GM12878 (cell line): ENCODE measurements at regions not wholly inside any gene's neighbourhood (a gene's known extent, or its start where the extent isn't known, plus 50 kb on each side); places are given as distances from the start of the nearest gene placed in this dataset.

Source experiments
- ATF3 ChIP-seq: IDR thresholded peaks from 2 replicates; pipeline ENCODE4 v1.6.1; 2011; ENCODE audit warnings: low read depth, mild to moderate bottlenecking, low read length, moderate library complexity, borderline replicate concordance; ENCODE audit errors: extremely low read depth
- BHLHE40 ChIP-seq, 2 experiments: fragments of 450-650 bp in 1 of 2; IDR thresholded peaks; 2 replicates each; pipeline ENCODE4 v1.6.1; 2011 to 2017; ENCODE audit warnings: low read depth in 2 of 2, borderline replicate concordance in 1 of 2, improper control_type of control experiment in 1 of 2, low read length in 1 of 2, mild to moderate bottlenecking in 1 of 2
- MEF2B ChIP-seq: fragments of 450-650 bp; IDR thresholded peaks from 2 replicates; pipeline ENCODE4 v1.6.1; 2018; ENCODE audit warnings: mild to moderate bottlenecking, moderate library complexity; ENCODE audit not compliant: partially characterized antibody, poor library complexity, severe bottlenecking
- MLLT1 ChIP-seq: fragments of 450-650 bp; IDR thresholded peaks from 2 replicates; pipeline ENCODE4 v1.6.1; 2016; ENCODE audit warnings: mild to moderate bottlenecking
- NFXL1 ChIP-seq: fragments of 450-650 bp; IDR thresholded peaks from 2 replicates; pipeline ENCODE4 v1.6.1; 2017; ENCODE audit warnings: antibody characterized with exemption, mild to moderate bottlenecking, borderline replicate concordance
- NR2C1 ChIP-seq: fragments of 450-650 bp; IDR thresholded peaks from 2 replicates; pipeline ENCODE4 v1.6.1; 2017; ENCODE audit warnings: antibody characterized with exemption, mild to moderate bottlenecking, moderate library complexity
- RAD21 ChIP-seq: IDR thresholded peaks from 2 replicates; pipeline ENCODE4 v1.6.1; 2011; ENCODE audit warnings: mild to moderate bottlenecking, low read depth, low read length, moderate library complexity; ENCODE audit not compliant: insufficient read depth
- SIN3A ChIP-seq: IDR thresholded peaks from 2 replicates; pipeline ENCODE4 v1.6.1; 2012; ENCODE audit warnings: low read depth, low read length, improper control_type of control experiment
- STAT3 ChIP-seq: IDR thresholded peaks from 2 replicates; pipeline ENCODE4 v1.6.1; 2011; ENCODE audit warnings: low read depth, low read length, improper control_type of control experiment
- ZBTB4 ChIP-seq: fragments of 450-650 bp; formaldehyde crosslinking; IDR thresholded peaks from 2 replicates; pipeline ENCODE4 v1.4.0; 2022; ENCODE audit warnings: mild to moderate bottlenecking, moderate library complexity
- ZNF687 ChIP-seq: fragments of 450-650 bp; IDR thresholded peaks from 2 replicates; pipeline ENCODE4 v1.6.1; 2017; ENCODE audit warnings: mild to moderate bottlenecking, moderate library complexity

- no peak for TF ChIP-seq ZNF687
- TF ChIP-seq BHLHE40 (IDR thresholded peaks at IDR 0.05; ENCODE audit: borderline replicate concordance in 1 of 2, low read depth in 2 of 2, low read length in 1 of 2) = no peak
- TF ChIP-seq MLLT1 = no peak
- no peak for TF ChIP-seq STAT3
- no peak for TF ChIP-seq NFXL1
- no peak for TF ChIP-seq MEF2B
- TF ChIP-seq SIN3A = no peak
- no peak for TF ChIP-seq NR2C1
- TF ChIP-seq ATF3 = no peak
- TF ChIP-seq RAD21 = no peak
- TF ChIP-seq ZBTB4 (CRISPR knock-in tag) = no peak
- TF ChIP-seq, all 136 proteins: peak for 0
Observed at GRCh38 chr16:72500545-72500944, 328.6 kb upstream of the PMFBP1 start (continued).
